Heart left ventricle (tissue), 16 donors: ENCODE measurements at regions not wholly inside any gene's neighbourhood (a gene's known extent, or its start where the extent isn't known, plus 50 kb on each side); places are given as distances from the start of the nearest gene placed in this dataset.

Source experiments
- ATAC-seq, 4 donors: fragments of 200-7000 bp; cut with Tn5 transposase; one replicate each; pipeline ENCODE4 v1.9.1; 2020 to 2022; ENCODE audit warnings: moderate library complexity in 4 of 4, mild to moderate bottlenecking in 3 of 4, moderate number of reproducible peaks in 1 of 4
- DNase-seq, 5 donors: peaks; one replicate each; pipeline ENCODE4 v3.0.0-alpha.2; 2020
- H3K27ac ChIP-seq, 12 donors: fragments of 200-600 bp; sonication (generic) in 4 of 12; one replicate each; pipeline versions ENCODE4 v1.5.0 to v1.8.0; 2016 to 2022; ENCODE audit warnings: mild to moderate bottlenecking in 2 of 12
- H3K27me3 ChIP-seq, 9 donors: fragments of 200-600 bp; sonication (generic) in 2 of 9; one replicate each; pipeline versions ENCODE4 v1.5.1 to v1.8.0; 2016 to 2022; ENCODE audit warnings: mild to moderate bottlenecking in 3 of 9
- H3K36me3 ChIP-seq, 9 donors: fragments of 200-600 bp; sonication (generic) in 2 of 9; one replicate each; pipeline versions ENCODE4 v1.5.0 to v1.8.0; 2018 to 2022; ENCODE audit warnings: mild to moderate bottlenecking in 2 of 9
- H3K4me1 ChIP-seq, 12 donors: fragments of 200-600 bp; sonication (generic) in 4 of 12; one replicate each; pipeline versions ENCODE4 v1.5.0 to v1.8.0; 2016 to 2022; ENCODE audit warnings: mild to moderate bottlenecking in 3 of 12
- H3K4me3 ChIP-seq, 12 donors: fragments of 200-600 bp; sonication (generic) in 4 of 12; one replicate each; pipeline versions ENCODE4 v1.5.0 to v1.8.0; 2017 to 2022; ENCODE audit warnings: mild to moderate bottlenecking in 9 of 12, moderate library complexity in 4 of 12
- H3K9me3 ChIP-seq, 12 donors: fragments of 200-600 bp; sonication (generic) in 4 of 12; one replicate each; pipeline versions ENCODE4 v1.5.0 to v1.8.0; 2016 to 2022; ENCODE audit warnings: mild to moderate bottlenecking in 1 of 12
- POLR2A ChIP-seq, 2 donors: fragments of 450-650 bp; IDR thresholded peaks; one replicate each; pipeline ENCODE4 v1.6.1; 2017; ENCODE audit warnings: antibody characterized with exemption in 2 of 2, mild to moderate bottlenecking in 2 of 2, moderate library complexity in 2 of 2
- WGBS, 4 donors: extraction: QIAGEN DNeasy Blood & Tissue Kit in 2 of 4; methylation state at CpG; one replicate each; pipeline versions ENCODE4 v1.1.5 to v1.1.7; 2013 to 2018; 5-methylcytosine and 5-hydroxymethylcytosine counted together
- intact Hi-C, 10 donors: fragments of 100-400 bp; cut with DNase I; formaldehyde crosslinking; loops; one replicate each; pipeline versions ENCODE4 v1.11.1 to v1.14.2; 2022
- TF ChIP-seq, protein P1 (sequence below), 12 donors: fragments of 200-600 bp; sonication (generic) in 4 of 12; IDR thresholded peaks; one replicate each; pipeline versions ENCODE4 v1.5.0 to v1.8.0; 2018 to 2022; ENCODE audit warnings: antibody characterized with exemption in 12 of 12, mild to moderate bottlenecking in 5 of 12
- donor health status: ischemic (EF 13 %, LVEDD 7.1; RV severe dilation, severe dysfunction).
- donor health status: healthy with polysubstance abuse.
- donor health status: DM: no; HTN: yes; CAD: no.
- donor health status: DM: no; HTN: no; CAD: no.
- donor health status: ischemic (EF 25% LVEDD 6.9; RV normal size, moderate dysfunction).
- donor health status: ischemic (EF 25% LVEDD 5.7; RV mildly dilated, moderate dysfunction).
- donor health status: healthy.
- donor health status: DM: yes; HTN: yes; CAD: no.
- donor health status: ischemic (EF 35%, LVEDD 5.7; RV mildly dilated, moderate dysfunction).
- donor health status: nonischemic (EF 11% LVEDD 7.7; RV severe dilation, severe dysfunction).
- donor health status: DM: yes; HTN: yes; CAD: no.
- donor health status: PGD.
- donor health status: ischemic (EF 29% LVEDD 5.4; RV normal size, mild dysfunction).
- donor health status: nonischemic (EF 23%, LVEDD 6.1; RV moderate dilation, normal function).

GRCh38 chr4:24190761-24191695, 301.2 kb upstream of the PPARGC1A start:
- TF ChIP-seq, protein P1, sequence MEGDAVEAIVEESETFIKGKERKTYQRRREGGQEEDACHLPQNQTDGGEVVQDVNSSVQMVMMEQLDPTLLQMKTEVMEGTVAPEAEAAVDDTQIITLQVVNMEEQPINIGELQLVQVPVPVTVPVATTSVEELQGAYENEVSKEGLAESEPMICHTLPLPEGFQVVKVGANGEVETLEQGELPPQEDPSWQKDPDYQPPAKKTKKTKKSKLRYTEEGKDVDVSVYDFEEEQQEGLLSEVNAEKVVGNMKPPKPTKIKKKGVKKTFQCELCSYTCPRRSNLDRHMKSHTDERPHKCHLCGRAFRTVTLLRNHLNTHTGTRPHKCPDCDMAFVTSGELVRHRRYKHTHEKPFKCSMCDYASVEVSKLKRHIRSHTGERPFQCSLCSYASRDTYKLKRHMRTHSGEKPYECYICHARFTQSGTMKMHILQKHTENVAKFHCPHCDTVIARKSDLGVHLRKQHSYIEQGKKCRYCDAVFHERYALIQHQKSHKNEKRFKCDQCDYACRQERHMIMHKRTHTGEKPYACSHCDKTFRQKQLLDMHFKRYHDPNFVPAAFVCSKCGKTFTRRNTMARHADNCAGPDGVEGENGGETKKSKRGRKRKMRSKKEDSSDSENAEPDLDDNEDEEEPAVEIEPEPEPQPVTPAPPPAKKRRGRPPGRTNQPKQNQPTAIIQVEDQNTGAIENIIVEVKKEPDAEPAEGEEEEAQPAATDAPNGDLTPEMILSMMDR (IDR thresholded peaks at IDR 0.05): no peak
- no peak for TF ChIP-seq POLR2A (IDR thresholded peaks at IDR 0.05)
- Histone ChIP-seq H3K4me3 (no peak overlapping the region), H3K9me3 (no peaks in the 10 kb centered on the region), H3K27me3 (no peaks in the 10 kb centered on the region), H3K4me1 (no peaks in the 10 kb centered on the region), H3K36me3 (no peaks in the 10 kb centered on the region), H3K27ac (no peak overlapping the region)
- no peak for ATAC-seq
- no peak for DNase-seq
- WGBS, 4 donors: 85 to 87% (median 86%) methylated on average over 13 of the region's 13 CpGs
- intact Hi-C loops: no loop called here

- 72 to 85% (median 81%) methylated on average over 1 of the region's 1 CpG for WGBS, 4 donors
- Histone ChIP-seq H3K36me3 (no peaks in the 10 kb centered on the region), H3K27me3 (no peaks in the 10 kb centered on the region), H3K9me3 (no peaks in the 10 kb centered on the region), H3K4me1 (no peaks in the 10 kb centered on the region), H3K27ac (no peak overlapping the region), H3K4me3 (no peak overlapping the region)
- TF ChIP-seq, protein P1 (IDR thresholded peaks at IDR 0.05): no peak
- no peak for TF ChIP-seq POLR2A (IDR thresholded peaks at IDR 0.05)
- intact Hi-C loops: no loop called here
- DNase-seq (no peak), ATAC-seq (no peak)
Observed at GRCh38 chr4:24188459-24188858, 298.6 kb upstream of the PPARGC1A start.

DNA sequence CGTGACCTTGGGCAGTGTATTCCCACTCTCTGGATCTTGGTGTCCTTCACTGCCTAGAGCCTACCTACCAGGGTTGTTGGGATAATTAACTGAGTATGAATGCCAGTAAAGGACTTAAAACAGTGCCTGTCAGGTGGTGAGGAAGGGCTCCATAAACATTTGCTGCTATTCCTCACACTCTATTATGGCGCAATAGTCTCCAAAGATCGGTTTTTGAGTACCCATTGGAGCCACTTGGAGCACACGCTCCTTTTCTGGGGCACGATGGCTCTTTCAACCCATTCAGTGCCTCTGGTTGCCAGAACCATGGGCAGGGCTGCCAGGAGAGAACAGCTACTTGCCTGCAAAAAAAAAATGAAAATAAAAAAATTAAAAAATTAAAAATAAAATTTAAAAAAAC, 296.6 kb upstream of the PPARGC1A start:
- ATAC-seq: no peak
- Histone ChIP-seq H3K4me3 (no peak overlapping the region), H3K27me3 (no peaks in the 10 kb centered on the region), H3K9me3 (no peaks in the 10 kb centered on the region), H3K36me3 (no peaks in the 10 kb centered on the region), H3K27ac (no peak overlapping the region), H3K4me1 (no peaks in the 10 kb centered on the region)
- intact Hi-C loops: no loop called here
- DNase-seq: no peak
- no peak for TF ChIP-seq POLR2A (IDR thresholded peaks at IDR 0.05)
- TF ChIP-seq, protein P1 (IDR thresholded peaks at IDR 0.05): no peak
- WGBS, 4 donors: 91 to 97% (median 94%) methylated on average over 5 of the region's 5 CpGs

DNA sequence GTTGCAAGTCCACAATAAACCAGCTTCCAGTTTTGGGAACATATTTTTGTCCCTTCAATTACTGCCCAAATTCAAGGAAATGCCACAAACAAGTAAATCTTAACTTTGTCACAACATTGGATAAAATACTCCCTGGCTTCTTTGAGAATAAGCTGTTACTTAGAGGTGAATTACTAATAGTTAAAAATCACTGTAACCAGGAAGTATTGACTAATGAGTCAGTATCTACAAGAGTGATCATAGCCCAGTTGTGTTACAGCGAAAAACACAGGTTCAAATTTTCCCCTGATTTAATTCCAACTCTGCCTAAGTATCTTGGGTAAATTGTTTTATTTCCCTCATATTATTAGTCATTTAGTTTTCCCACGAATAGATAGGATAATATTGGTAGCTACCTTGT, 291.2 kb upstream of the PPARGC1A start:
- H3K27me3 ChIP-seq: no peaks in the 10 kb centered on the region
- TF ChIP-seq, protein P1 (IDR thresholded peaks at IDR 0.05): no peak
- no peak for TF ChIP-seq POLR2A (IDR thresholded peaks at IDR 0.05)
- no peak overlapping the region for H3K4me3 ChIP-seq
- no peak overlapping the region for H3K27ac ChIP-seq
- DNase-seq (no peak), ATAC-seq (no peak)
- H3K36me3 ChIP-seq: no peaks in the 10 kb centered on the region
- WGBS, 4 donors: 86 to 94% (median 88%) methylated on average over 2 of the region's 2 CpGs
- no peaks in the 10 kb centered on the region for H3K9me3 ChIP-seq
- intact Hi-C loops: no loop called here
- H3K4me1 ChIP-seq: no peaks in the 10 kb centered on the region
